GM18499 (cell line): ENCODE measurements at regions not wholly inside any gene's neighbourhood (a gene's known extent, or its start where the extent isn't known, plus 50 kb on each side); places are given as distances from the start of the nearest gene placed in this dataset.

Experiments used
- ATAC-seq: cut with Tn5 transposase; IDR thresholded peaks from one replicate; pipeline ENCODE4 v1.9.1; 2021; ENCODE audit warnings: moderate number of reproducible peaks; ENCODE audit not compliant: insufficient read depth, unreplicated experiment

DNA sequence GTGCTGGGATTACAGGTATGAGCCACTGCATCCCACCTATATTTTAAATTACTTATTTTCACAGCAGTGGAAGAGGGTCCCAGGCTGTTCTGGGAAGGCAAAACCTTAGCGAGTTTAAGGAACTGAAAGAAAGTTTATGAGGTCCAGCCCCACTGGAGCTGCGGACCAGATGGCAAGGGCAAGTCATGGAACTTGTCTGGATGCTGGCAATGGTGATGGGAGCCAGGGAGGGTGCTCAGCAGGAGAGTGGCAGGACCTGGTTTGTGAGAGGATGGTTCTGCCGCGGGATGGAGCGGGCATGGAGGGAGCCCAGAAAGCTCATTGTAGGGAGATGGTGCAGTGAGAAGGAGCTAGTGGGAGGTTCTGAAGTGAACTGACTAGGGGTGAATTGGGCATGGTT, 50.6 kb upstream of the SLC45A1 start:
- no peak for ATAC-seq

DNA sequence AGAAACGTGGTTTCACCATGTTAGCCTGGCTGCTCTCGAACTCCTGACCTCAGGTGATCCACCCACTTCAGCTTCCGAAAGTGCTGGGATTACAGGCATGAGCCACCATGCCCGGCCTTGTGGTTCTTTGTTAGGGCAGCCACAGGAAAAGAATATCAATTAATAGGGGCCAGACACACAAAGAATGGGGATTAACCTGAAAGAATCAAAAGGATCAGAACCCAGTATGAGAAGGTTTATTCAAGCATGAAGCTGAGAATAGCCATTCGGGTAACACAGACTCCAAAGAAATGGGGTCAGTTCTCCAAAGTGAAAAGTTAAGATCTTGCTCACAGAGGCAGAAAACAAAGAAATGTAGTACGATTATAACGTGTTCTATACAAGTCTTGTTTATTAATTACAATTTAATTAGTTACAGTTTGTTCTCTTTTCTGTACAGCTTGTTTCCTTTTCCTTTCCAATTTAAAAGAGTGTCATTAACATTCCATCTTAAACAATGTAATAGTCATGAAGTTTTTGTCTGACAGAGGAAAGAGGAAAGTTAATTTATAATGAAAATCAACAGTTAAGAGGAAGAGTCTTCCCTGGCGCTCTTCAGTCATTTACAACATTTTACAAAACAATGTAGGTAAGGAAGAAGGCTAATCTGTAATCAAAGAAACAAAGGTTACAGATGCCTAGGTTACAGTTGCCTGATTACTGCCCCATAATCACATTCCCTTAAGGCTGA, 51.3 kb upstream of the SLC45A1 start:
- no peak for ATAC-seq

- no peak for ATAC-seq
Measured at GRCh38 chr1:8263791-8264190, 54.1 kb upstream of the SLC45A1 start.

GRCh38 chr1:8261398-8261762, 56.5 kb upstream of the SLC45A1 start:
- ATAC-seq, result no peak

GRCh38 chr1:8259498-8260290, 58.2 kb upstream of the SLC45A1 start:
- no peak for ATAC-seq

- no peak for ATAC-seq
Measured at GRCh38 chr1:8257621-8258020, 60.3 kb upstream of the SLC45A1 start.

DNA sequence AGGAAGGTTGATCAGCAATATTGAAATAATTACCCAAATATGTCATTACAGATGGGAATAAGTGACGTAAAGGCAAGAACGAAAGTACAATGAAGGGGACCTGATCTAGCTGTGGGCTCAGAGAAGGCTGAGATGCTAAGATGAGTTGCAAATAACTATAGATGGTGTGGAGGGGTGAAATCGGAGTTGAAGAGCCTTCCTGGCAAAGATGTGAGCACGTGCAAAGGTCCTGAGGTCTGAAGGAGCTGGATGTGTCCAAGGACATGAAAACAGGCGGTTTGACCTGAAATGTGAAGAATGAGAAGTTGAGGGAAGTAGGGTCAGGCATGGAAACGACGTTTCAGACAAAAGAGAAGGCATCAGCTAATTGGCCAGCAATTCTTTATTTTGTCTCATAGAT, 61.6 kb upstream of the SLC45A1 start:
- ATAC-seq, result no peak

- no peak for ATAC-seq
Measured at GRCh38 chr1:8255712-8256111, 62.2 kb upstream of the SLC45A1 start.

DNA sequence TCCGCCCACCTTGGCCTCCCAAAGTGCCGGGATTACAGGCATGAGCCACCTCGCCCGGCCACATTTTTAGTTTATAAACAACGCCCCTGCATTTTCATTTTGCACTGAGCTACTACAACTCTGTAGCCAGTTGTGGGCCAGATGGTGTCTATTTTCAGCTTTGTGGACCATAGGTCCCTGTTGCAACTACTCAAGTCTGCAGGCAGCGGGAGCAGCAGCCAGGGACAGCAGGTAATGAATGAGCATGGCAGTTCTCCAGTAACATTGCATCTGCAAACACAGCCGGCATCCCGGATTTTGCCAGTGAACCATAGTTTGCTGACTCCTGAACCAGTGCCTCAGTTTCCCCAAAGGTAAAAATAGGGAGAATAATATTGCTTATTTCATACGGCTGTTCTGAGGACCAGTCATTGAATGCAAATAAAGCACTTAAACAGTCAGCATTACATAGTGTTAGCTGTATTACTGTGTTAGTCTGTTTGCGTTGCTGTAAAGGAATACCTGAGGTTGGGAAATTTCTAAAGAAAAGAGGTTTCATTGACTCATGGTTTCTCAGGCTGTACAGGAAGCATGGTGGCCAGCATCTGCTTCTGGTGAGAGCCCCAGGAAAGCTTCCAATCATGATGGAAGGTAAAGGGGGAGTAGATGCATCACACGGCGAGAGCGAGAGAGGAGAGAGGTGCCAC, 65.5 kb upstream of the SLC45A1 start:
- no peak for ATAC-seq

- ATAC-seq, result no peak
Measured at GRCh38 chr1:8251635-8252034, 66.3 kb upstream of the SLC45A1 start.

GRCh38 chr1:8249838-8250237, 68.1 kb upstream of the SLC45A1 start:
- no peak for ATAC-seq

GRCh38 chr1:8247811-8248436, 70.0 kb upstream of the SLC45A1 start:
- no peak for ATAC-seq

- no peak for ATAC-seq
Measured at GRCh38 chr1:8244304-8244703, 73.6 kb upstream of the SLC45A1 start.

DNA sequence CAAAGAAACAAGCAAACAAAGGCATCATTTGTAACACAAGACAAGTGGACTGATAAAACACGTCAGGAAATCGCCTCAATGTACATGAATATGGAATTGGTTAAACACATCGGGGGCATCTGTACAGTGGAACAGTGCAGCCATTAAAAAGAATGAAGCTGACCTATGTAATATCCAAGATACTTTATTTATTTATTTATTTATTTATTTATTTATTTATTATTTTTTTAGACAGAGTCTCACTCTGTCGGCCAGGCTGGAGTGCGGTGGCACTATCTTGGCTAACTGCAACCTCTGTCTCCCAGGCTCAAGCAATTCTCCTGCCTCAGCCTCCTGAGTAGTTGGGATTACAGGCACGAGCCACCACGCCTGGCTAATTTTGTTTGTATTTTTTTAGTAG, 75.4 kb upstream of the SLC45A1 start:
- no peak for ATAC-seq

GRCh38 chr1:8241417-8242014, 76.4 kb upstream of the SLC45A1 start:
- no peak for ATAC-seq

GRCh38 chr1:8239306-8240023, 78.4 kb upstream of the SLC45A1 start:
- ATAC-seq, result no peak

- no peak for ATAC-seq
Measured at GRCh38 chr1:8239039-8239305, 78.9 kb upstream of the SLC45A1 start.

DNA sequence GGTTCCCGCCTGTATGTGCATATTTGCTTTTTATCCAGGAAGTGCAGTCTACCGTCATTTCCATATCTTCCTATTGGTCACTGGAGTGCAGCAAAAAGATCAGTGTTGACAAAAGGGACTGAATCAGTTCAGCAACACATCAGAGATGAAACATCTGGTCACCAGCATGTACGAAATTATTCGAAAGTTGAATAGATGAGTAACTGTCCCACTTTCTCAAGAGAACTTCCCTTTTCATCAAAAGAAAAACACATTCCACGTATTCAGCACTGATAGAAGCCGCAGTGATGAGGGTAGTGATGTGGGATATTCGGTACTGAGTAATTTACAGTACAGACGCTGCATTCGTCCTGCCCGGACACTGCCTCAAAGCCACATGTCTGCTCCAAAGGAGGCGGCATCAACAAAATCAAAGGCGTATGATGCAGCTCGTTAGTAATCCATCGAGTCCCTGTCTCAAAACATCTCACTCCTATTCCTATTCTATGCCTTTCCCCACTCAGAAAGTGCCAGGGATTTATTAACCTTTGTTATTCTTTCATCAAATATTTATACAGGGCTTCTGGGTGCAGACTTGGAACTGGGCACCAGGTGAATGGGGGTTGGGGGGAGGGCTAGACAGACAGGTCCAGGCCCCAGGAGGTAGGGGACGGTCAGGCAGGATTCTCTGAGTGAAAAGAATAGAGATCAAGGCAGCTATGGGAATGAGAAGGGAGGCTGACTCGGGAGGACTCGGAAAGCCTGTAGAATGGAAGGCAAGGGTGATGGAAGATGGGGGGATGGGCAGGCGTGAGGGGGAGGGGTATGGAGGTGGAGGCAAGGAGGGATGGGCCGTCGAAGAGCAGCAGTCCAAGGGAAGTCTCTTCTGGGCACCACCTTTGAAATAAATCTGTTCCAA, 79.5 kb upstream of the SLC45A1 start:
- no peak for ATAC-seq
